ENCODE measurements at regions not wholly inside any gene's neighbourhood (a gene's known extent, or its start where the extent isn't known, plus 50 kb on each side); places are given as distances from the start of the nearest gene placed in this dataset.

DNA sequence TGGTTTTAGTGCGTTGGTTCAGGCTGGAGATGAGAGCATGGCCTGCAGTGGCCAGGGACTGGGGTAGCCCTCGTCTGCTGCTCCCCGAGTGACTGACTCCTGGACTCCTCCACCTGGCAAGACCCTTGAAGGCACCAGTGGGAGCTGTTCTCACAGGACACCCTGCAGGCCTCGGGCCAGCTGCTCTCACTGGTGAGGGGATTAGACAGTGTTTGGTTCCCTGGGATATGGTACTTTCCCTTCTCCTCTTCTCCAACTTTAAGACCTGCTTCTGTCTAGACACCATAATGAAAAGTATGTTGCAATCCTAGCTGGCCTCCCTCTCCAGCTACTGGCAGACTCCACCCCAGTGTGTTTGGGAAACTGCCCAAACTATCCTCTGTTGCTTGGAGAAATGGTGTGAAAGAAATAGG is 168.8 kb upstream of the CADM1 start:
- TF ChIP-seq POLR2AphosphoS5 (IDR thresholded peaks at IDR 0.05; ENCODE audit: low read depth) (no peak), EZH2phosphoT487 (IDR thresholded peaks at IDR 0.05; ENCODE audit: unreplicated experiment) (no peak), EZH2 (IDR thresholded peaks at IDR 0.05; ENCODE audit: low read depth, unreplicated experiment) (no peak), ZNF114 (CRISPR knock-in tag; IDR thresholded peaks at IDR 0.05) (no peak)
- TF ChIP-seq, protein P1, sequence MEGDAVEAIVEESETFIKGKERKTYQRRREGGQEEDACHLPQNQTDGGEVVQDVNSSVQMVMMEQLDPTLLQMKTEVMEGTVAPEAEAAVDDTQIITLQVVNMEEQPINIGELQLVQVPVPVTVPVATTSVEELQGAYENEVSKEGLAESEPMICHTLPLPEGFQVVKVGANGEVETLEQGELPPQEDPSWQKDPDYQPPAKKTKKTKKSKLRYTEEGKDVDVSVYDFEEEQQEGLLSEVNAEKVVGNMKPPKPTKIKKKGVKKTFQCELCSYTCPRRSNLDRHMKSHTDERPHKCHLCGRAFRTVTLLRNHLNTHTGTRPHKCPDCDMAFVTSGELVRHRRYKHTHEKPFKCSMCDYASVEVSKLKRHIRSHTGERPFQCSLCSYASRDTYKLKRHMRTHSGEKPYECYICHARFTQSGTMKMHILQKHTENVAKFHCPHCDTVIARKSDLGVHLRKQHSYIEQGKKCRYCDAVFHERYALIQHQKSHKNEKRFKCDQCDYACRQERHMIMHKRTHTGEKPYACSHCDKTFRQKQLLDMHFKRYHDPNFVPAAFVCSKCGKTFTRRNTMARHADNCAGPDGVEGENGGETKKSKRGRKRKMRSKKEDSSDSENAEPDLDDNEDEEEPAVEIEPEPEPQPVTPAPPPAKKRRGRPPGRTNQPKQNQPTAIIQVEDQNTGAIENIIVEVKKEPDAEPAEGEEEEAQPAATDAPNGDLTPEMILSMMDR (conservative IDR thresholded peaks at IDR 0.05; ENCODE audit: low read depth in 2 of 2): no peak
- TF ChIP-seq, protein P2, sequence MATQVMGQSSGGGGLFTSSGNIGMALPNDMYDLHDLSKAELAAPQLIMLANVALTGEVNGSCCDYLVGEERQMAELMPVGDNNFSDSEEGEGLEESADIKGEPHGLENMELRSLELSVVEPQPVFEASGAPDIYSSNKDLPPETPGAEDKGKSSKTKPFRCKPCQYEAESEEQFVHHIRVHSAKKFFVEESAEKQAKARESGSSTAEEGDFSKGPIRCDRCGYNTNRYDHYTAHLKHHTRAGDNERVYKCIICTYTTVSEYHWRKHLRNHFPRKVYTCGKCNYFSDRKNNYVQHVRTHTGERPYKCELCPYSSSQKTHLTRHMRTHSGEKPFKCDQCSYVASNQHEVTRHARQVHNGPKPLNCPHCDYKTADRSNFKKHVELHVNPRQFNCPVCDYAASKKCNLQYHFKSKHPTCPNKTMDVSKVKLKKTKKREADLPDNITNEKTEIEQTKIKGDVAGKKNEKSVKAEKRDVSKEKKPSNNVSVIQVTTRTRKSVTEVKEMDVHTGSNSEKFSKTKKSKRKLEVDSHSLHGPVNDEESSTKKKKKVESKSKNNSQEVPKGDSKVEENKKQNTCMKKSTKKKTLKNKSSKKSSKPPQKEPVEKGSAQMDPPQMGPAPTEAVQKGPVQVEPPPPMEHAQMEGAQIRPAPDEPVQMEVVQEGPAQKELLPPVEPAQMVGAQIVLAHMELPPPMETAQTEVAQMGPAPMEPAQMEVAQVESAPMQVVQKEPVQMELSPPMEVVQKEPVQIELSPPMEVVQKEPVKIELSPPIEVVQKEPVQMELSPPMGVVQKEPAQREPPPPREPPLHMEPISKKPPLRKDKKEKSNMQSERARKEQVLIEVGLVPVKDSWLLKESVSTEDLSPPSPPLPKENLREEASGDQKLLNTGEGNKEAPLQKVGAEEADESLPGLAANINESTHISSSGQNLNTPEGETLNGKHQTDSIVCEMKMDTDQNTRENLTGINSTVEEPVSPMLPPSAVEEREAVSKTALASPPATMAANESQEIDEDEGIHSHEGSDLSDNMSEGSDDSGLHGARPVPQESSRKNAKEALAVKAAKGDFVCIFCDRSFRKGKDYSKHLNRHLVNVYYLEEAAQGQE (IDR thresholded peaks at IDR 0.05; ENCODE audit: unreplicated experiment): no peak
